Hematopoietic multipotent progenitor cell treated with erythropoietin and hydrocortisone succinate and interleukin-3 and kit ligand, for 8 days (in vitro differentiated cells): ENCODE measurements at regions not wholly inside any gene's neighbourhood (a gene's known extent, or its start where the extent isn't known, plus 50 kb on each side); places are given as distances from the start of the nearest gene placed in this dataset.
"Not testable (repeated sequence)": the region's sequence is repeated elsewhere in the genome, so short reads cannot be mapped to it uniquely, and the experiment has no call there.

Experiments
- DNase-seq: peaks from one replicate; pipeline ENCODE4 v3.0.0-alpha.2; 2015

GRCh38 chr2:33906129-33906528 is 307.0 kb upstream of the FAM98A start:
- not testable (repeated sequence) for DNase-seq

- DNase-seq: no peak
These were observed 305.7 kb upstream of the FAM98A start for GRCh38 chr2:33904801-33905200.

GRCh38 chr2:33903701-33904100 is 304.6 kb upstream of the FAM98A start:
- DNase-seq: no peak

- no peak for DNase-seq
These were observed 304.1 kb upstream of the FAM98A start for GRCh38 chr2:33903215-33903614.

- no peak for DNase-seq
These were observed 301.5 kb upstream of the FAM98A start for GRCh38 chr2:33900610-33901009.

GRCh38 chr2:33897741-33898140 is 298.6 kb upstream of the FAM98A start:
- DNase-seq: no peak

GRCh38 chr2:33893824-33894223 is 294.7 kb upstream of the FAM98A start:
- DNase-seq: no peak

GRCh38 chr2:33891616-33892015 is 292.5 kb upstream of the FAM98A start:
- DNase-seq: no peak

GRCh38 chr2:33890686-33891085 is 291.6 kb upstream of the FAM98A start:
- no peak for DNase-seq

GRCh38 chr2:33877348-33878016 is 278.4 kb upstream of the FAM98A start:
- DNase-seq: no peak

GRCh38 chr2:33873076-33873605 is 274.0 kb upstream of the FAM98A start:
- no peak for DNase-seq

GRCh38 chr2:33859811-33860461 is 260.8 kb upstream of the FAM98A start:
- DNase-seq: no peak

- DNase-seq: no peak
These were observed 260.1 kb upstream of the FAM98A start for GRCh38 chr2:33859176-33859575.

GRCh38 chr2:33848486-33848885 is 249.4 kb upstream of the FAM98A start:
- no peak for DNase-seq

GRCh38 chr2:33839791-33840190 is 240.7 kb upstream of the FAM98A start:
- DNase-seq: no peak

GRCh38 chr2:33836628-33837027 is 237.5 kb upstream of the FAM98A start:
- no peak for DNase-seq

GRCh38 chr2:33835911-33836310 is 236.8 kb upstream of the FAM98A start:
- DNase-seq: no peak

- no peak for DNase-seq
These were observed 223.9 kb upstream of the FAM98A start for GRCh38 chr2:33822964-33823363.

- no peak for DNase-seq
These were observed 213.6 kb upstream of the FAM98A start for GRCh38 chr2:33812707-33813106.

GRCh38 chr2:33810046-33810835 is 211.1 kb upstream of the FAM98A start:
- no peak for DNase-seq

GRCh38 chr2:33806041-33806440 is 206.9 kb upstream of the FAM98A start:
- DNase-seq: no peak

- no peak for DNase-seq
These were observed 205.1 kb upstream of the FAM98A start for GRCh38 chr2:33804155-33804554.

- DNase-seq: no peak
These were observed 197.4 kb upstream of the FAM98A start for GRCh38 chr2:33796511-33796910.

GRCh38 chr2:33791625-33792024 is 192.5 kb upstream of the FAM98A start:
- DNase-seq: no peak
